Spleen (tissue), 11 donors: ENCODE measurements at regions not wholly inside any gene's neighbourhood (a gene's known extent, or its start where the extent isn't known, plus 50 kb on each side); places are given as distances from the start of the nearest gene placed in this dataset.

Experiments
- DNase-seq: peaks from one replicate; pipeline ENCODE4 v3.0.0-alpha.2; 2020
- H3K27ac ChIP-seq, 8 donors: fragments of 200-600 bp; sonication (generic) in 7 of 8; 1 replicate in 4 of 8; 2 replicates in 4 of 8; pipeline versions ENCODE4 v1.5.0 to v1.8.0; 2016 to 2021; ENCODE audit warnings: inconsistent platforms in 4 of 8, mild to moderate bottlenecking in 4 of 8, moderate library complexity in 1 of 8
- H3K27me3 ChIP-seq, 7 donors: fragments of 200-600 bp; sonication (generic) in 6 of 7; replicated peaks in 1 of 7; 1 replicate in 4 of 7; 2 replicates in 3 of 7; pipeline versions ENCODE4 v1.5.0 to v1.8.0; 2016 to 2021; ENCODE audit warnings: inconsistent platforms in 3 of 7, mild to moderate bottlenecking in 1 of 7
- H3K36me3 ChIP-seq, 6 donors: fragments of 200-600 bp; sonication (generic) in 5 of 6; 1 replicate in 4 of 6; 2 replicates in 2 of 6; pipeline versions ENCODE4 v1.5.0 to v1.8.0; 2016 to 2021; ENCODE audit warnings: inconsistent platforms in 2 of 6
- H3K4me1 ChIP-seq, 6 donors: fragments of 200-600 bp; sonication (generic) in 5 of 6; 1 replicate in 3 of 6; 2 replicates in 3 of 6; pipeline versions ENCODE4 v1.5.0 to v1.8.0; 2016 to 2021; ENCODE audit warnings: inconsistent platforms in 3 of 6
- H3K4me3 ChIP-seq, 8 donors: fragments of 200-600 bp; sonication (generic) in 7 of 8; 1 replicate in 4 of 8; 2 replicates in 4 of 8; pipeline versions ENCODE4 v1.5.0 to v1.8.0; 2016 to 2021; ENCODE audit warnings: inconsistent platforms in 4 of 8, mild to moderate bottlenecking in 4 of 8, moderate library complexity in 2 of 8
- H3K9me3 ChIP-seq, 8 donors: fragments of 200-600 bp; sonication (generic) in 7 of 8; 1 replicate in 4 of 8; 2 replicates in 4 of 8; pipeline versions ENCODE4 v1.5.0 to v1.8.0; 2016 to 2021; ENCODE audit warnings: inconsistent platforms in 4 of 8
- POLR2A ChIP-seq, 3 donors: fragments of 450-650 bp; IDR thresholded peaks; one replicate each; pipeline ENCODE4 v1.5.1; 2017; ENCODE audit warnings: antibody characterized with exemption in 3 of 3, mild to moderate bottlenecking in 1 of 3
- POLR2AphosphoS5 ChIP-seq, 3 donors: sonication (generic); formaldehyde crosslinking; IDR thresholded peaks; one replicate each; pipeline ENCODE4 v1.5.1; 2017; ENCODE audit warnings: antibody characterized with exemption in 3 of 3
- WGBS, 5 donors: extraction: QIAGEN DNeasy Blood & Tissue Kit in 3 of 5; methylation state at CpG; one replicate each; pipeline versions ENCODE4 v1.1.5 to v1.1.7; 2013 to 2018; 5-methylcytosine and 5-hydroxymethylcytosine counted together
- intact Hi-C: fragments of 100-400 bp; cut with DNase I; formaldehyde crosslinking; loops from one replicate; pipeline ENCODE4 v1.15.0; 2023; ENCODE audit warnings: low total_unique reads
- TF ChIP-seq, protein P1 (sequence below), 11 experiments: fragments of 200-600 bp in 7 of 11; fragments of 450-650 bp in 4 of 11; sonication (generic) in 4 of 11; IDR thresholded peaks in 8 of 11; conservative IDR thresholded peaks in 3 of 11; 1 replicate in 7 of 11; 2 replicates in 4 of 11; pipeline versions ENCODE4 v1.4.0 to v1.8.0; 2016 to 2021; ENCODE audit warnings: antibody characterized with exemption in 11 of 11, inconsistent platforms in 4 of 11, mild to moderate bottlenecking in 1 of 11
- donor health status: healthy with polysubstance abuse.
- donor health status: DM: no; HTN: no; CAD: no; lungs with moderate emphysema.
- donor health status: DM: no; HTN: no; CAD: no.
- donor health status: Bipolar disorder and iron deficiency.
- donor health status: healthy.
- donor health status: DM: no; HTN: no; CAD: no.
- donor health status: DM: yes; HTN: yes; CAD: no.

DNA sequence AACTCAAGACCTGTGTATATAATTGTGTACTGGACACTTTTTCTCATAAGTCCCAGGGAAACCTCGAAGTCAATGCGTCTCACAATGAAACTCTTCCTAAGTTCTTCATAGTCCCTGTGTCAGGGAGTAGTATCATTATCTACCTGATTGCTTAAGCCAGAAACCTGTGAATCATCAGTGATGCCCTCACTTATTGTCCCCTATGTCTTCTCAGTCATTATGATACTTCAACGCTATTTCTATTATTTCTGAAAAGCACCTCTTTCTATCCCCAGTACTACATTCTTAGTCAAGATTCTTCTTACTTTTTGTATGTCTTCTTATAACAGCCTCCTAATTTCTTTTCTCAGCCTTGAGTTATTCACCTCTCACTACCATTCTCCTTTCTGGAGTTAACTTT lies 94.3 kb downstream of the OTUD1 start:
- Histone ChIP-seq H3K4me1 (no peaks in the 10 kb centered on the region), H3K27ac (no peak overlapping the region), H3K27me3 (peaks cover 0 to 8% (median 0%) of the 10 kb centered on the region in 7 donors), H3K4me3 (no peak overlapping the region), H3K36me3 (no peaks in the 10 kb centered on the region), H3K9me3 (no peaks in the 10 kb centered on the region)
- TF ChIP-seq POLR2A (IDR thresholded peaks at IDR 0.05) (no peak), POLR2AphosphoS5 (IDR thresholded peaks at IDR 0.05) (no peak)
- TF ChIP-seq, protein P1, sequence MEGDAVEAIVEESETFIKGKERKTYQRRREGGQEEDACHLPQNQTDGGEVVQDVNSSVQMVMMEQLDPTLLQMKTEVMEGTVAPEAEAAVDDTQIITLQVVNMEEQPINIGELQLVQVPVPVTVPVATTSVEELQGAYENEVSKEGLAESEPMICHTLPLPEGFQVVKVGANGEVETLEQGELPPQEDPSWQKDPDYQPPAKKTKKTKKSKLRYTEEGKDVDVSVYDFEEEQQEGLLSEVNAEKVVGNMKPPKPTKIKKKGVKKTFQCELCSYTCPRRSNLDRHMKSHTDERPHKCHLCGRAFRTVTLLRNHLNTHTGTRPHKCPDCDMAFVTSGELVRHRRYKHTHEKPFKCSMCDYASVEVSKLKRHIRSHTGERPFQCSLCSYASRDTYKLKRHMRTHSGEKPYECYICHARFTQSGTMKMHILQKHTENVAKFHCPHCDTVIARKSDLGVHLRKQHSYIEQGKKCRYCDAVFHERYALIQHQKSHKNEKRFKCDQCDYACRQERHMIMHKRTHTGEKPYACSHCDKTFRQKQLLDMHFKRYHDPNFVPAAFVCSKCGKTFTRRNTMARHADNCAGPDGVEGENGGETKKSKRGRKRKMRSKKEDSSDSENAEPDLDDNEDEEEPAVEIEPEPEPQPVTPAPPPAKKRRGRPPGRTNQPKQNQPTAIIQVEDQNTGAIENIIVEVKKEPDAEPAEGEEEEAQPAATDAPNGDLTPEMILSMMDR (IDR thresholded peaks at IDR 0.05 in 8 of 11, conservative IDR thresholded peaks at IDR 0.05 in 3 of 11), result no peak
- WGBS, 5 donors, result 79 to 95% (median 83%) methylated on average over 3 of the region's 3 CpGs
- no peak for DNase-seq
- intact Hi-C loops, result no loop called here

DNA sequence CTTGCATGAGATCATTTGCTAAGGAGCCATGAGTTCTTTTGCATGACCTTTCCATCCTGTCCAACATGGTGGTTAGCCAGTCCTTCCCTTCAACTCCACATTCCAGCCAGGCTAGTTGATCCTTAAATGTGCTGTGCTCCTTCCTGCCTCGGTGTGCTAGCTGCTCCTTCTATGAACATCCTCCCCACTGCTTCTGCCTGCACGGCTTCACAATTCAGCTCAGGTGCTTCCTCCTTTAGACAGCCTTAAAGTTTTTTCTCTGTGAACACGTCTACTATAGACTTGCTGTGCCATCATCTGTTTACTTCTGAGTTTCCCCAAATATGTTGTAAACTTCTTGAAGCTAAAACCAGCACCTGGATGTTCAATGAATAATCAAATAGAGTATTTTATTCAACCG lies 95.5 kb downstream of the OTUD1 start:
- H3K9me3 ChIP-seq, result no peaks in the 10 kb centered on the region
- DNase-seq, result no peak
- no peak for TF ChIP-seq POLR2AphosphoS5 (IDR thresholded peaks at IDR 0.05)
- no peak for TF ChIP-seq POLR2A (IDR thresholded peaks at IDR 0.05)
- TF ChIP-seq, protein P1 (IDR thresholded peaks at IDR 0.05 in 8 of 11, conservative IDR thresholded peaks at IDR 0.05 in 3 of 11), result no peak
- WGBS, 5 donors, result 22 to 33% (median 23%) methylated on average over 4 of the region's 4 CpGs
- no peak overlapping the region for H3K4me3 ChIP-seq
- intact Hi-C loops, result no loop called here
- H3K4me1 ChIP-seq, result no peaks in the 10 kb centered on the region
- no peak overlapping the region for H3K27ac ChIP-seq
- peaks cover 0 to 8% (median 0%) of the 10 kb centered on the region in 7 donors for H3K27me3 ChIP-seq
- H3K36me3 ChIP-seq, result no peaks in the 10 kb centered on the region

DNA sequence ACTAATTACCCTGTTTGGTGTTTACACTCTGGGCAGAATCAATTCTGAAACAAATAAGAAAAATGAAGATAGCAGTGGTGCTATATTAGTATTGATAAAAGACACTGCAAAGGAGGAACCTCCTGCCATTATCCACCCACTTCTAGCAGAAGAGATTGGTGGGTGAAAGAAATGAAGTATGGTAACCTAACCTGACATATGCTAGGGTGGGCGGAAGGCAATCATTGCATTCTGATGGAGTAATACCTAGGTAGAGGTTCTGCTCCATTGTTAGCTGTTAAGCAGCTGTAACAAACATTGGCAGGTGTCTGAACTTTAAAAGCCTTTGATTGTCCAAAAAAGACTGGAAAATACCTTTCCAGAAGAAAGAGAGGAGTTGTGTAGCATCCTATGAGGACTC lies 95.9 kb downstream of the OTUD1 start:
- Histone ChIP-seq H3K27me3 (peaks cover 0 to 8% (median 0%) of the 10 kb centered on the region in 7 donors), H3K36me3 (no peaks in the 10 kb centered on the region), H3K9me3 (no peaks in the 10 kb centered on the region), H3K4me3 (no peak overlapping the region), H3K4me1 (peaks cover 0 to 4% (median 0%) of the 10 kb centered on the region in 6 donors), H3K27ac (no peak overlapping the region)
- no peak for DNase-seq
- TF ChIP-seq POLR2AphosphoS5 (IDR thresholded peaks at IDR 0.05) (no peak), POLR2A (IDR thresholded peaks at IDR 0.05) (no peak)
- TF ChIP-seq, protein P1 (IDR thresholded peaks at IDR 0.05 in 8 of 11, conservative IDR thresholded peaks at IDR 0.05 in 3 of 11), result no peak
- whole genome bisulfite sequencing, 5 donors, result 82 to 100% (median 88%) methylated on average over 1 of the region's 1 CpG
- intact Hi-C loops, result no loop called here

DNA sequence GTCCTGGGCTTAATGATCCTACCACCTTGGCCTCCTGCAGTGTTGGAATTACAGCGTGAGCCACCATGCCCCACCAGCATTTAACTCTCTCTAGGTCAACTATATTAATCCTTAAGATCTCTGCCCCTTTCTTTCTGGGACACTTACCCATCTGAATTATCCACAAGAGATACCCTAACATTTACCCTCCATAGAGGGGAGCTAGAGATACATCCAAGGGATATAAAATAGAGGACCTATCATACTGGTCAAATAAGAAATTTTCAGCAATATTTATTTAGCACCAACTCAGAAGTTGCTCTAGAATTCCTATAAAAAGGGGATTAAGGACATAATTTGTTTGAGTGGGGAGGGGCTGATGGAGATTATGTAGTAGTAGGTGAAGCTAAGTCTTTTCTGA lies 96.5 kb downstream of the OTUD1 start:
- TF ChIP-seq POLR2AphosphoS5 (IDR thresholded peaks at IDR 0.05), result no peak
- TF ChIP-seq, protein P1 (IDR thresholded peaks at IDR 0.05 in 8 of 11, conservative IDR thresholded peaks at IDR 0.05 in 3 of 11), result no peak
- no peak for TF ChIP-seq POLR2A (IDR thresholded peaks at IDR 0.05)
- Histone ChIP-seq H3K36me3 (no peaks in the 10 kb centered on the region), H3K4me3 (no peak overlapping the region), H3K4me1 (peaks cover 0 to 10% (median 5%) of the 10 kb centered on the region in 6 donors), H3K27me3 (peaks cover 0 to 8% (median 0%) of the 10 kb centered on the region in 7 donors), H3K27ac (no peak overlapping the region), H3K9me3 (no peaks in the 10 kb centered on the region)
- DNase-seq, result no peak
- 79 to 92% (median 87%) methylated on average over 1 of the region's 1 CpG for WGBS, 5 donors
- intact Hi-C loops, result no loop called here
